Spleen (tissue), 7 donors: ENCODE measurements at regions not wholly inside any gene's neighbourhood (a gene's known extent, or its start where the extent isn't known, plus 50 kb on each side); places are given as distances from the start of the nearest gene placed in this dataset.

Experiments
- POLR2A ChIP-seq, 3 donors: fragments of 450-650 bp; IDR thresholded peaks; one replicate each; pipeline ENCODE4 v1.5.1; 2017; ENCODE audit warnings: antibody characterized with exemption in 3 of 3, mild to moderate bottlenecking in 1 of 3
- POLR2AphosphoS5 ChIP-seq, 3 donors: sonication (generic); formaldehyde crosslinking; IDR thresholded peaks; one replicate each; pipeline ENCODE4 v1.5.1; 2017; ENCODE audit warnings: antibody characterized with exemption in 3 of 3
- TF ChIP-seq, protein P1 (sequence below), 11 experiments: fragments of 200-600 bp in 7 of 11; fragments of 450-650 bp in 4 of 11; sonication (generic) in 4 of 11; IDR thresholded peaks in 8 of 11; conservative IDR thresholded peaks in 3 of 11; 1 replicate in 7 of 11; 2 replicates in 4 of 11; pipeline versions ENCODE4 v1.4.0 to v1.8.0; 2016 to 2021; ENCODE audit warnings: antibody characterized with exemption in 11 of 11, inconsistent platforms in 4 of 11, mild to moderate bottlenecking in 1 of 11
- donor health status: DM: no; HTN: no; CAD: no; lungs with moderate emphysema.
- donor health status: DM: no; HTN: no; CAD: no.
- donor health status: DM: no; HTN: no; CAD: no.

GRCh38 chr18:73986711-73987110 lies 160.9 kb downstream of the FBXO15 start:
- TF ChIP-seq, protein P1, sequence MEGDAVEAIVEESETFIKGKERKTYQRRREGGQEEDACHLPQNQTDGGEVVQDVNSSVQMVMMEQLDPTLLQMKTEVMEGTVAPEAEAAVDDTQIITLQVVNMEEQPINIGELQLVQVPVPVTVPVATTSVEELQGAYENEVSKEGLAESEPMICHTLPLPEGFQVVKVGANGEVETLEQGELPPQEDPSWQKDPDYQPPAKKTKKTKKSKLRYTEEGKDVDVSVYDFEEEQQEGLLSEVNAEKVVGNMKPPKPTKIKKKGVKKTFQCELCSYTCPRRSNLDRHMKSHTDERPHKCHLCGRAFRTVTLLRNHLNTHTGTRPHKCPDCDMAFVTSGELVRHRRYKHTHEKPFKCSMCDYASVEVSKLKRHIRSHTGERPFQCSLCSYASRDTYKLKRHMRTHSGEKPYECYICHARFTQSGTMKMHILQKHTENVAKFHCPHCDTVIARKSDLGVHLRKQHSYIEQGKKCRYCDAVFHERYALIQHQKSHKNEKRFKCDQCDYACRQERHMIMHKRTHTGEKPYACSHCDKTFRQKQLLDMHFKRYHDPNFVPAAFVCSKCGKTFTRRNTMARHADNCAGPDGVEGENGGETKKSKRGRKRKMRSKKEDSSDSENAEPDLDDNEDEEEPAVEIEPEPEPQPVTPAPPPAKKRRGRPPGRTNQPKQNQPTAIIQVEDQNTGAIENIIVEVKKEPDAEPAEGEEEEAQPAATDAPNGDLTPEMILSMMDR (IDR thresholded peaks at IDR 0.05 in 8 of 11, conservative IDR thresholded peaks at IDR 0.05 in 3 of 11): no peak
- no peak for TF ChIP-seq POLR2AphosphoS5 (IDR thresholded peaks at IDR 0.05)
- TF ChIP-seq POLR2A (IDR thresholded peaks at IDR 0.05): no peak
